ENCODE measurements at regions not wholly inside any gene's neighbourhood (a gene's known extent, or its start where the extent isn't known, plus 50 kb on each side); places are given as distances from the start of the nearest gene placed in this dataset.

- ChIA-PET POLR2A (no interaction called here), CTCF (no interaction called here)
- no peak for TF ChIP-seq FOXA1 (IDR thresholded peaks at IDR 0.05)
- no peak for TF ChIP-seq PKNOX1 (IDR thresholded peaks at IDR 0.05)
- TF ChIP-seq LEF1 (IDR thresholded peaks at IDR 0.05; ENCODE audit: borderline replicate concordance), result no peak
- no peak for TF ChIP-seq ARNT (IDR thresholded peaks at IDR 0.05)
- no peak for TF ChIP-seq FOXM1 (IDR thresholded peaks at IDR 0.05; ENCODE audit: borderline replicate concordance)
- no peak for TF ChIP-seq SUZ12 (IDR thresholded peaks at IDR 0.05)
- TF ChIP-seq SP1 (IDR thresholded peaks at IDR 0.05), result no peak
- no peak for TF ChIP-seq CTBP1 (IDR thresholded peaks at IDR 0.05; ENCODE audit: borderline replicate concordance)
- no peak for TF ChIP-seq BHLHE40 (IDR thresholded peaks at IDR 0.05; ENCODE audit: borderline replicate concordance)
- no peak for TF ChIP-seq TARDBP (IDR thresholded peaks at IDR 0.05)
- TF ChIP-seq NFRKB (IDR thresholded peaks at IDR 0.05), result no peak
- no peak for TF ChIP-seq HDGF (IDR thresholded peaks at IDR 0.05; ENCODE audit: borderline replicate concordance)
- TF ChIP-seq L3MBTL2 (conservative IDR thresholded peaks at IDR 0.05), result no peak
- no peak for TF ChIP-seq ELF4 (IDR thresholded peaks at IDR 0.05)
- no peak for TF ChIP-seq FOXK2 (IDR thresholded peaks at IDR 0.05)
- no peak for TF ChIP-seq ZNF384 (IDR thresholded peaks at IDR 0.05)
- DNase-seq (ENCODE audit: extremely low spot score), result no peak
Measured at GRCh38 chr5:88377705-88378656, 109.3 kb upstream of the TMEM161B start.

- CTCF ChIA-PET, result no interaction called here
- no peak for TF ChIP-seq BHLHE40 (IDR thresholded peaks at IDR 0.05; ENCODE audit: borderline replicate concordance)
- no peak for TF ChIP-seq LEF1 (IDR thresholded peaks at IDR 0.05; ENCODE audit: borderline replicate concordance)
- no peak for TF ChIP-seq FOXA1 (IDR thresholded peaks at IDR 0.05)
- no peak for TF ChIP-seq SUZ12 (IDR thresholded peaks at IDR 0.05)
- POLR2A ChIA-PET, result no interaction called here
- no peak for DNase-seq (ENCODE audit: extremely low spot score)
Measured at GRCh38 chr5:88377240-88377639, 108.6 kb upstream of the TMEM161B start.

GRCh38 chr5:88376728-88377127 is 108.1 kb upstream of the TMEM161B start:
- CTCF ChIA-PET, result no interaction called here
- no peak for DNase-seq (ENCODE audit: extremely low spot score)
- TF ChIP-seq NFRKB (IDR thresholded peaks at IDR 0.05) (no peak), SUZ12 (IDR thresholded peaks at IDR 0.05) (no peak), ARNT (IDR thresholded peaks at IDR 0.05) (no peak), ZNF384 (IDR thresholded peaks at IDR 0.05) (no peak), FOXM1 (IDR thresholded peaks at IDR 0.05; ENCODE audit: borderline replicate concordance) (no peak), HDGF (IDR thresholded peaks at IDR 0.05; ENCODE audit: borderline replicate concordance) (no peak), L3MBTL2 (conservative IDR thresholded peaks at IDR 0.05) (no peak), PKNOX1 (IDR thresholded peaks at IDR 0.05) (no peak), BHLHE40 (IDR thresholded peaks at IDR 0.05; ENCODE audit: borderline replicate concordance) (no peak), SP1 (IDR thresholded peaks at IDR 0.05) (no peak), CTBP1 (IDR thresholded peaks at IDR 0.05; ENCODE audit: borderline replicate concordance) (no peak), FOXA1 (IDR thresholded peaks at IDR 0.05) (no peak), FOXK2 (IDR thresholded peaks at IDR 0.05) (no peak), TARDBP (IDR thresholded peaks at IDR 0.05) (no peak), ELF4 (IDR thresholded peaks at IDR 0.05) (no peak)
- POLR2A ChIA-PET, result no interaction called here

GRCh38 chr5:88374391-88374790 is 105.7 kb upstream of the TMEM161B start:
- ChIA-PET POLR2A (no interaction called here), CTCF (no interaction called here)
- DNase-seq (ENCODE audit: extremely low spot score), result no peak
- TF ChIP-seq ZNF384 (IDR thresholded peaks at IDR 0.05) (no peak), NFRKB (IDR thresholded peaks at IDR 0.05) (no peak), FOXK2 (IDR thresholded peaks at IDR 0.05) (no peak), HDGF (IDR thresholded peaks at IDR 0.05; ENCODE audit: borderline replicate concordance) (no peak)

- ChIA-PET POLR2A (no interaction called here), CTCF (no interaction called here)
- no peak for DNase-seq (ENCODE audit: extremely low spot score)
- TF ChIP-seq LEF1 (IDR thresholded peaks at IDR 0.05; ENCODE audit: borderline replicate concordance) (no peak), CTBP1 (IDR thresholded peaks at IDR 0.05; ENCODE audit: borderline replicate concordance) (no peak), ZNF384 (IDR thresholded peaks at IDR 0.05) (no peak), ELF4 (IDR thresholded peaks at IDR 0.05) (no peak), PKNOX1 (IDR thresholded peaks at IDR 0.05) (no peak), FOXA1 (IDR thresholded peaks at IDR 0.05) (no peak), ARNT (IDR thresholded peaks at IDR 0.05) (no peak), SUZ12 (IDR thresholded peaks at IDR 0.05) (no peak), NFRKB (IDR thresholded peaks at IDR 0.05) (no peak), FOXK2 (IDR thresholded peaks at IDR 0.05) (no peak), SP1 (IDR thresholded peaks at IDR 0.05) (no peak), FOXM1 (IDR thresholded peaks at IDR 0.05; ENCODE audit: borderline replicate concordance) (no peak), TARDBP (IDR thresholded peaks at IDR 0.05) (no peak)
Measured at GRCh38 chr5:88370824-88371223, 102.2 kb upstream of the TMEM161B start.

GRCh38 chr5:88368201-88368600 is 99.6 kb upstream of the TMEM161B start:
- ChIA-PET POLR2A (no interaction called here), CTCF (no interaction called here)
- TF ChIP-seq BHLHE40 (IDR thresholded peaks at IDR 0.05; ENCODE audit: borderline replicate concordance), result no peak
- TF ChIP-seq LEF1 (IDR thresholded peaks at IDR 0.05; ENCODE audit: borderline replicate concordance), result no peak
- no peak for TF ChIP-seq SUZ12 (IDR thresholded peaks at IDR 0.05)
- no peak for TF ChIP-seq FOXA1 (IDR thresholded peaks at IDR 0.05)
- no peak for TF ChIP-seq FOXK2 (IDR thresholded peaks at IDR 0.05)
- no peak for TF ChIP-seq ELF4 (IDR thresholded peaks at IDR 0.05)
- TF ChIP-seq HDGF (IDR thresholded peaks at IDR 0.05; ENCODE audit: borderline replicate concordance), result no peak
- TF ChIP-seq ARNT (IDR thresholded peaks at IDR 0.05), result no peak
- TF ChIP-seq L3MBTL2 (conservative IDR thresholded peaks at IDR 0.05), result no peak
- TF ChIP-seq FOXM1 (IDR thresholded peaks at IDR 0.05; ENCODE audit: borderline replicate concordance), result no peak
- DNase-seq (ENCODE audit: extremely low spot score), result no peak

All from HEK293T (cell line).